ENCODE measurements at regions not wholly inside any gene's neighbourhood (a gene's known extent, or its start where the extent isn't known, plus 50 kb on each side); places are given as distances from the start of the nearest gene placed in this dataset.

- no peaks in the 10 kb centered on the region for H3K27me3 ChIP-seq (ENCODE audit: low read length)
- H2AFZ ChIP-seq (ENCODE audit: low read depth, low read length, severe bottlenecking) = peak overlapping the region; percentile 26
- H4K20me1 ChIP-seq (ENCODE audit: low read depth, low read length) = no peaks in the 10 kb centered on the region
- TF ChIP-seq, protein P1, sequence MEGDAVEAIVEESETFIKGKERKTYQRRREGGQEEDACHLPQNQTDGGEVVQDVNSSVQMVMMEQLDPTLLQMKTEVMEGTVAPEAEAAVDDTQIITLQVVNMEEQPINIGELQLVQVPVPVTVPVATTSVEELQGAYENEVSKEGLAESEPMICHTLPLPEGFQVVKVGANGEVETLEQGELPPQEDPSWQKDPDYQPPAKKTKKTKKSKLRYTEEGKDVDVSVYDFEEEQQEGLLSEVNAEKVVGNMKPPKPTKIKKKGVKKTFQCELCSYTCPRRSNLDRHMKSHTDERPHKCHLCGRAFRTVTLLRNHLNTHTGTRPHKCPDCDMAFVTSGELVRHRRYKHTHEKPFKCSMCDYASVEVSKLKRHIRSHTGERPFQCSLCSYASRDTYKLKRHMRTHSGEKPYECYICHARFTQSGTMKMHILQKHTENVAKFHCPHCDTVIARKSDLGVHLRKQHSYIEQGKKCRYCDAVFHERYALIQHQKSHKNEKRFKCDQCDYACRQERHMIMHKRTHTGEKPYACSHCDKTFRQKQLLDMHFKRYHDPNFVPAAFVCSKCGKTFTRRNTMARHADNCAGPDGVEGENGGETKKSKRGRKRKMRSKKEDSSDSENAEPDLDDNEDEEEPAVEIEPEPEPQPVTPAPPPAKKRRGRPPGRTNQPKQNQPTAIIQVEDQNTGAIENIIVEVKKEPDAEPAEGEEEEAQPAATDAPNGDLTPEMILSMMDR (IDR thresholded peaks at IDR 0.05; ENCODE audit: insufficient read depth, low read length, poor library complexity, severe bottlenecking) = no peak
- no peak for TF ChIP-seq EZH2phosphoT487 (conservative IDR thresholded peaks at IDR 0.05; ENCODE audit: low read length)
- no peak overlapping the region for H3K27ac ChIP-seq (ENCODE audit: low read depth, low read length)
- H3K4me2 ChIP-seq (ENCODE audit: low read depth, low read length, poor library complexity, severe bottlenecking) = no peak overlapping the region
- no peaks in the 10 kb centered on the region for H3K36me3 ChIP-seq (ENCODE audit: low read length)
- H3K79me2 ChIP-seq (ENCODE audit: insufficient read depth, low read length) = no peaks in the 10 kb centered on the region
- H3K9ac ChIP-seq (ENCODE audit: low read length) = no peak overlapping the region
- no peaks in the 10 kb centered on the region for H3K9me3 ChIP-seq (ENCODE audit: insufficient read depth, low read length)
- H3K4me3 ChIP-seq (ENCODE audit: insufficient read depth, low read length, poor library complexity, severe bottlenecking) = no peak overlapping the region
- H3F3A ChIP-seq (ENCODE audit: insufficient read depth) = 0 out of 2 replicates have a peak, but pooled peaks cover 1% of the 10 kb centered on the region
- H3K9me2 ChIP-seq (replicated peaks; ENCODE audit: insufficient read depth, low read length) = no peaks in the 10 kb centered on the region
Observed at GRCh38 chr1:80825067-80825466, 975.7 kb upstream of the ADGRL2 start.

DNA sequence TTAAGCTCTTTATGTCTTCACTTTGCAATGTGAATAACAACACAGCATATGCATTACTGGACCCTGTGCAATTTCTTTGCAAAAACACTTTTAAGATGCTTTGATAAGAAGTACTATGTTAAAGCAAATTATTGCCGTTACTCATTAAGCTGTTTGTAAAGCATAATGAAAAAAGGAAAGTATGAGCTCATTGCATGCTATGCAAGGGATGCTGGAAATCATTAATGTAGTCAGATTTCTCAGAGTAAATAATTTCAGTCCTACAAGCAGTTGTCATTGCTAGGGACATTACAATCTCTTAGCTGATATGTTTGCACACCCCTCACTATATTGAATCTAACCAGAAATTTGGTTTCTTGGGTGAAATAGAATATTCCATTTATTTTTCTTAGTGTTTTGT lies 982.5 kb upstream of the ADGRL2 start:
- TF ChIP-seq, protein P1 (IDR thresholded peaks at IDR 0.05; ENCODE audit: insufficient read depth, low read length, poor library complexity, severe bottlenecking) = no peak
- no peak for TF ChIP-seq EZH2phosphoT487 (conservative IDR thresholded peaks at IDR 0.05; ENCODE audit: low read length)
- no peaks in the 10 kb centered on the region for H3K27me3 ChIP-seq (ENCODE audit: low read length)
- no peak overlapping the region for H3K27ac ChIP-seq (ENCODE audit: low read depth, low read length)
- H3K4me3 ChIP-seq (ENCODE audit: insufficient read depth, low read length, poor library complexity, severe bottlenecking) = no peak overlapping the region
- H3K79me2 ChIP-seq (ENCODE audit: insufficient read depth, low read length) = no peaks in the 10 kb centered on the region
- no peaks in the 10 kb centered on the region for H3F3A ChIP-seq (ENCODE audit: insufficient read depth)
- no peak overlapping the region for H3K9ac ChIP-seq (ENCODE audit: low read length)
- no peak overlapping the region for H3K4me2 ChIP-seq (ENCODE audit: low read depth, low read length, poor library complexity, severe bottlenecking)
- no peaks in the 10 kb centered on the region for H3K9me3 ChIP-seq (ENCODE audit: insufficient read depth, low read length)
- H3K36me3 ChIP-seq (ENCODE audit: low read length) = no peaks in the 10 kb centered on the region
- no peaks in the 10 kb centered on the region for H3K9me2 ChIP-seq (replicated peaks; ENCODE audit: insufficient read depth, low read length)
- H4K20me1 ChIP-seq (ENCODE audit: low read depth, low read length) = no peaks in the 10 kb centered on the region
- H2AFZ ChIP-seq (ENCODE audit: low read depth, low read length, severe bottlenecking) = no peak overlapping the region

- no peak overlapping the region for H3K9ac ChIP-seq (ENCODE audit: low read length)
- H3K4me3 ChIP-seq (ENCODE audit: insufficient read depth, low read length, poor library complexity, severe bottlenecking) = no peak overlapping the region
- H3K27ac ChIP-seq (ENCODE audit: low read depth, low read length) = no peak overlapping the region
- H3K36me3 ChIP-seq (ENCODE audit: low read length) = no peaks in the 10 kb centered on the region
- no peaks in the 10 kb centered on the region for H4K20me1 ChIP-seq (ENCODE audit: low read depth, low read length)
- no peak overlapping the region for H3K4me2 ChIP-seq (ENCODE audit: low read depth, low read length, poor library complexity, severe bottlenecking)
- no peak for TF ChIP-seq EZH2phosphoT487 (conservative IDR thresholded peaks at IDR 0.05; ENCODE audit: low read length)
- H3K27me3 ChIP-seq (ENCODE audit: low read length) = no peaks in the 10 kb centered on the region
- H3K79me2 ChIP-seq (ENCODE audit: insufficient read depth, low read length) = no peaks in the 10 kb centered on the region
- H3K9me2 ChIP-seq (replicated peaks; ENCODE audit: insufficient read depth, low read length) = no peaks in the 10 kb centered on the region
- no peaks in the 10 kb centered on the region for H3K9me3 ChIP-seq (ENCODE audit: insufficient read depth, low read length)
- no peaks in the 10 kb centered on the region for H3F3A ChIP-seq (ENCODE audit: insufficient read depth)
- H2AFZ ChIP-seq (ENCODE audit: low read depth, low read length, severe bottlenecking) = no peak overlapping the region
Observed at GRCh38 chr1:80807981-80808380, 992.8 kb upstream of the ADGRL2 start.

DNA sequence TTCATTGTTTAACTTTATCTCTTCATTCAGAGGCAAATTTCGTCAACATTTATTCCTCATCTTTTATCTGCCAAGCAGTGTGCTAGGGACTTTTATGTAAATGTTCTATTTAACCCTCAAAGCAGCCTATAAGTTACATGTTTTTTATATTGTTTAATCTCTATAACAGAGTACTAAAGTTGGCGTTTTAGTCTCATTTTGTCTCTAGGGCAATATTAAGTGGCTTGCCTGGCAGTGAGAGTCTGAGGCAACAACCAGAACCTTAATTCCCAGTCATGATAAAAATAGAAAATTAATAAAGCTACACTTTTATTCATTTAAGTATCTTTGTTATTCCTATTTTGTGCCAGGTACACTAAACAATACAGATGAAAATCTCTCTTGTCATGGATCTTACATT lies 994.3 kb upstream of the ADGRL2 start:
- Histone ChIP-seq H2AFZ (ENCODE audit: low read depth, low read length, severe bottlenecking) (no peak overlapping the region), H4K20me1 (ENCODE audit: low read depth, low read length) (no peaks in the 10 kb centered on the region), H3K27ac (ENCODE audit: low read depth, low read length) (no peak overlapping the region), H3K36me3 (ENCODE audit: low read length) (no peaks in the 10 kb centered on the region), H3K9me2 (replicated peaks; ENCODE audit: insufficient read depth, low read length) (no peaks in the 10 kb centered on the region), H3K79me2 (ENCODE audit: insufficient read depth, low read length) (no peaks in the 10 kb centered on the region), H3K9me3 (ENCODE audit: insufficient read depth, low read length) (no peaks in the 10 kb centered on the region), H3K4me3 (ENCODE audit: insufficient read depth, low read length, poor library complexity, severe bottlenecking) (no peak overlapping the region), H3K9ac (ENCODE audit: low read length) (no peak overlapping the region), H3K4me2 (ENCODE audit: low read depth, low read length, poor library complexity, severe bottlenecking) (no peak overlapping the region), H3K27me3 (ENCODE audit: low read length) (no peaks in the 10 kb centered on the region), H3F3A (ENCODE audit: insufficient read depth) (no peaks in the 10 kb centered on the region)
- TF ChIP-seq, protein P1 (IDR thresholded peaks at IDR 0.05; ENCODE audit: insufficient read depth, low read length, poor library complexity, severe bottlenecking) = no peak
- TF ChIP-seq EZH2phosphoT487 (conservative IDR thresholded peaks at IDR 0.05; ENCODE audit: low read length) = no peak

Data from SU-DHL-6 (cell line).